ENCODE measurements at regions not wholly inside any gene's neighbourhood (a gene's known extent, or its start where the extent isn't known, plus 50 kb on each side); places are given as distances from the start of the nearest gene placed in this dataset.

DNA sequence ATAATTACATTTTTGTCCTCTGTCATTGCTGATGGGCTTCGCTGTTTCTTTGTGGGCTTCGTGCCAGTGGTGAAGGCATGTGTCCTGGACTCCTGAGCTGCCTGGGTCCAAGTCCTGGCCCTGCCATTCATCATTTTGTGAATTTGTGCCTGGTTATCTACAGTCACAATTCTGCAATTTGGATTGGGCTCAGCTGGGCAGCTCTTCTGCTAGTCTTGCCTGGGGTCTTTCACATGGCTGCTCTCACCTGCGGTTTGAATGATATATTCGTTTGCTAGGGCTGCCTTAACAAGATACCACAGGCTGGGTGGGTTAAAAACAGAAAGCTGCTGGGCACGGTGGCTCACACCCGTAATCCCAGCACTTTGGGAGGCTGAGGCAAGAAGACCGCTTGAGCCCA lies 192.7 kb upstream of the IER5L start:
- DNase-seq (ENCODE audit: low spot score in 2 of 2) (no peak), ATAC-seq (no peak)
- H3K9me3 Mint-ChIP-seq, result no peaks in the 10 kb centered on the region
- H3K4me1 Mint-ChIP-seq, result no peaks in the 10 kb centered on the region
- H3K36me3 Mint-ChIP-seq, result no peaks in the 10 kb centered on the region
- no peak overlapping the region for H3K4me3 Mint-ChIP-seq
- no peak overlapping the region for H3K27ac Mint-ChIP-seq

GRCh38 chr9:129368444-129368978 lies 190.4 kb upstream of the IER5L start:
- no peak for ATAC-seq
- Mint-ChIP-seq H3K4me1 (no peaks in the 10 kb centered on the region), H3K27ac (no peak overlapping the region), H3K9me3 (no peaks in the 10 kb centered on the region), H3K4me3 (no peak overlapping the region), H3K36me3 (no peaks in the 10 kb centered on the region)
- no peak for DNase-seq (ENCODE audit: low spot score in 2 of 2)

DNA sequence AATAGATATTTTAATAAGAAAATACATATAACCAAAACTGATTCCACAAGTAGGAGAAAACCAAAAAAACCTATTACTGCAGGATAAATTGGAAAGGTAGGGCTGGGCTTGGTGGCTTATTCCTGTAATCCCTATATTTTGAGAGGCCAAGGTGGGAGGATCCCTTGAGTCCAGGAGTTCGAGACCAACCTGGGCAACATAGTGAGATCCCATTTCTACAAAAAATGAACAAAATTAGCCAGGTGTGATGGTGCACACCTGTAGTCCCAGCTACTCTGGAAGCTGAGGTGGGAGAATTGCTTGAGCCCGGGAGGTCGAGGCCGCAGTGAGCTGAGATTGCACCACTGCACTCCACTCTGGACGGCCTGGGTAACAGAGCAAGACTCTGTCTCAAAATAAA lies 189.2 kb upstream of the IER5L start:
- no peaks in the 10 kb centered on the region for H3K4me1 Mint-ChIP-seq
- H3K9me3 Mint-ChIP-seq, result no peaks in the 10 kb centered on the region
- no peak overlapping the region for H3K4me3 Mint-ChIP-seq
- no peak for DNase-seq (ENCODE audit: low spot score in 2 of 2)
- no peak overlapping the region for H3K27ac Mint-ChIP-seq
- H3K36me3 Mint-ChIP-seq, result no peaks in the 10 kb centered on the region
- no peak for ATAC-seq

- ATAC-seq (no peak), DNase-seq (ENCODE audit: low spot score in 2 of 2) (no peak)
- no peaks in the 10 kb centered on the region for H3K4me1 Mint-ChIP-seq
- H3K36me3 Mint-ChIP-seq, result no peaks in the 10 kb centered on the region
- H3K9me3 Mint-ChIP-seq, result no peaks in the 10 kb centered on the region
- H3K4me3 Mint-ChIP-seq, result no peak overlapping the region
- H3K27ac Mint-ChIP-seq, result no peak overlapping the region
Observed at GRCh38 chr9:129365196-129365595, 187.1 kb upstream of the IER5L start.

DNA sequence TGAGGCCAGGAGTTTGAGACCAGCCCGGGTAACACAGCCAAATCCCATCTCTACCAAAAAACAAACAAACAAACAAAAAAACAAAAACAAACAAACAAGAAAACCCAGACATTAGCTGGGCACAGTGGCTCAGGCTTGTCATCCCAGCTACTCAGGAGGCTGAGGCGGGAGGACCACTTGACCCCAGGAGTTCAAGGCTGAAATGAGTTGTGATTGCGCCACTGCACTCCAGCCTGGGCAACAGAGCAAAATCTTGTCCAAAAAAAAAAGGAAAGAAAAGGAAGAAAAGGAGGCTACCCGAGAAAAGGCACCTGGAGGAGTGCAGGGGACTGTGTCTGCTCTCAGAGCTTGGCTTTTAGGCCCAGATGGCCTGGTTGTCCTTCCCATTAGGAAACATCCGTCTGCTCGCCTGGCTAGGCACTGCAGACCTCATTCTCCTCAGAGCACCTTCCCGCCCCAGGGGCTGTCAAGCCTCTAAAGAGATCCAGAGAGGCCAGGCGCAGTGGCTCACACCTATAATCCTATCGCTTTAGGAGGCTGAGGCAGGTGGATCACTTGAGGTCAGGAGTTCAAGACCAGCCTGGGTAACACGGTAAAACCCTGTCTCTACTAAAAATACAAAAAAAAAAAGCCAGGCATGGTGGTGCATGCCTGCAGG lies 185.3 kb upstream of the IER5L start:
- no peak for DNase-seq (ENCODE audit: low spot score in 2 of 2)
- no peaks in the 10 kb centered on the region for H3K36me3 Mint-ChIP-seq
- H3K9me3 Mint-ChIP-seq, result no peaks in the 10 kb centered on the region
- no peak for ATAC-seq
- no peak overlapping the region for H3K27ac Mint-ChIP-seq
- no peaks in the 10 kb centered on the region for H3K4me1 Mint-ChIP-seq
- H3K4me3 Mint-ChIP-seq, result no peak overlapping the region

DNA sequence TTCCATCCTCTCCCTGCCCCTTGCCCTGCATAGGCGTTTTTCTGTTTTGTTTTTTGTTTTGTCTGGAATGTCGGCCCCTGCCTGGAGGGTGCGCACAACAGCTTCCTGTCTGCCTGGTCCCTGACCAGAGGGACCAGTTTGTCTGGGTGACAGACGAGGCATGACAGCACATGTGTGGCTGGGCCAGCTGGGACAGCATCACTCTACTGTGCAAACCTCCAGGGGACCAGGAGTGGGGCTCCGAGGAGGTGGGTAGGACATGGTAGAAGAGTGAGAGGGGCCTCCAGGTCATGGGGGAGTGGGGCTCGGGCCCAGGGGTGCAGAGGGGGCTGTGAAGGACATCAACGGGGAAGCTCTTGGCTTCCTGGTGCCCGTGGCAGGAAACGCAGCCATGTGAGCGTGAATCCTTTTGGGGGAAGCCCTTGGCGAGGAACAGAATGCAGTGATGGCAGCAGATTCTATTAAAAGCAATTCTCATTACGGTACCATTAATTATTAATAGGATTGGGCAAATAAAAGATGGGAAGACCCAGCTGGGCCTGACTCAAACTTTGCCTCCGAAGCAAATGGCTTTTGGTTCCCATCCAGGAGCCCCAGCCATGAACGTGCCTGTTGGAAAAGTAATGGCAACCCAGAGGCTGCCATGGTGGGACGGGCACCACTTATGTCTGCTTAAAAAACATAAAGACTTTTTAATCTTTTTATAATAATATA lies 184.4 kb upstream of the IER5L start:
- Mint-ChIP-seq H3K4me3 (no peak overlapping the region), H3K36me3 (no peaks in the 10 kb centered on the region), H3K4me1 (no peaks in the 10 kb centered on the region), H3K27ac (no peak overlapping the region), H3K9me3 (no peaks in the 10 kb centered on the region)
- no peak for ATAC-seq
- no peak for DNase-seq (ENCODE audit: low spot score in 2 of 2)

DNA sequence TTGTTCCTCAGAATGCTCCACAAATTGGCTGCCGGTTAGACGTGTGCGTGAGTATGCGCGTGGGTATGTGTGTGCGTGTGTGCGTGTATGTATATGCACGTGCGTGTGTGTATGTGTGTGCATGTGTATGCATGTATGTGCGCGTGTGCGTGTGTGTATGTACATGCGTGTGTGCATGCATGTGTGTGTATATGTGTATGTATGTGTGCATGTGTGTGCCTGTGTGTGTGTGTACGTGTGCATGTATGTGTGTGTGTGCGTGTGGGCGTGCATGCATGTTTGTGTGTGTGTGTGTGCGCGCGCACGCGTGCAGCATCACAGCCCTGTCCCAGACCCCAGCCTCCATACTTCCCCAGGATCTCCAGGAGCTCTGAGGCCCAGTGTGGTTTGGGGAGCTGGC lies 183.1 kb upstream of the IER5L start:
- H3K9me3 Mint-ChIP-seq, result no peaks in the 10 kb centered on the region
- H3K36me3 Mint-ChIP-seq, result no peaks in the 10 kb centered on the region
- H3K27ac Mint-ChIP-seq, result no peak overlapping the region
- H3K4me3 Mint-ChIP-seq, result no peak overlapping the region
- ATAC-seq, result no peak
- no peaks in the 10 kb centered on the region for H3K4me1 Mint-ChIP-seq
- DNase-seq (ENCODE audit: low spot score in 2 of 2), result no peak

DNA sequence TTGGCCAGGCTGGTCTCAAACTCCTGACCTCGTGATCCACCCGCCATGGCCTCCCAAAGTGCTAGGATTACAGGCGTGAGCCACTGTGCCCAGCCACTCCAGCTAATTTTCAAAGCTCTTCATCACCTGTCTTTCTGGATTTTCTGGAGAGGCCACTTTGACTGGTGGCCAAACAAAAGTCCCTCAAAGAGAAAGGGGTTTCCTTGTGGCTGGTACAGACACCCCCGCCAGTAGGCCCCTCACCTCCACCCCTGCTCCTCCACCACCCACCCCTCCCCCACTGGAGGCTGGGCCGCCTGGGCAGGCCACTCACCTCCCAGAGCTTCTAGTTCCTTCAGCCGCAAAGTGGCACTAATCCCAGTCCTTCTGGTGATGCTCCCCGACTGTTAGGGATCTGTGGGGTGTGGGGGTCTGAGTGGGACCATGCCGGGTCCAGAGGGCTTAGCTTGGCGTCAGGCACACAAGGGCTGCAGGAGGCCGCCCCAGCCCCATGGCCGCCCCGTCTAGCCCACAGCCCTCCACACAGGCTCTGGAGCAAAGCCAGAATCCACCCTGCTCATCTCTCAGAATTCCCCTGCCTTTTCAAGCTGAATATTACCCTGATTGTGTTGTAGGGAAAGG lies 182.0 kb upstream of the IER5L start:
- peaks cover 3% of the 10 kb centered on the region for H3K9me3 Mint-ChIP-seq
- H3K27ac Mint-ChIP-seq, result no peak overlapping the region
- no peaks in the 10 kb centered on the region for H3K4me1 Mint-ChIP-seq
- no peaks in the 10 kb centered on the region for H3K36me3 Mint-ChIP-seq
- no peak overlapping the region for H3K4me3 Mint-ChIP-seq
- DNase-seq (ENCODE audit: low spot score in 2 of 2) (no peak), ATAC-seq (no peak)

DNA sequence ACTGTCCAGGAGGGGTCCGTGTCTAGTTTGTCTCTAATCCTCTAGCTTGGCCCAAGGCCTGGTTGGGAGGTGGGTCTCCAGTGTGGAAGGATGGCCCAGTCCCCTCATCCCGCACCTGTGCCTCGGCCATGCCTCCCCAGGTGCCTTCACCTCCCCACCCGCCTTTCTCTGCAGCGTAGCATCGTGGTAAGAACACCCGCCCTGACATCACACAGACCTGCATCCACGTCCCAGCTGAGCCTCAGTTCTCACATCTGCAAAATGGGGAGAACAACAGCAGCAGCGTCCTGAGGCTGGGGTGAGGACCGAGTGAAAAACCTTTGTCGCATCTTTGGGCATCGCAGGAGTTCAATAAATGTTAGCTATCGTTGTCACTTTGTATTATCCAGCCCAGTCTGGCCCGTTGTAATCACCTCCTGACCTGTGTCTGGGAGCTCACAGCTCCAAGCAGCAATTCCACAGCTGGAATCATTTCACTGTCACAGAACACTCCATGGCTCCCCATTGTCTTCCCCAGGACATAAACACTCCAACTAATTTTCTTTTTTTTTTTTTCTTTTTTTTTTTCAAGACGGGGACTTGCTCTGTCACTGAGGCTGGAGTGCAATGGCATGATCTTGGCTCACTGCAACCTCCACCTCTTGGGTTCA lies 181.2 kb upstream of the IER5L start:
- DNase-seq (ENCODE audit: low spot score in 2 of 2), result no peak
- H3K4me3 Mint-ChIP-seq, result no peak overlapping the region
- peak overlapping the region; percentile 62 for H3K27ac Mint-ChIP-seq
- H3K4me1 Mint-ChIP-seq, result no peaks in the 10 kb centered on the region
- peaks cover 3% of the 10 kb centered on the region for H3K9me3 Mint-ChIP-seq
- no peaks in the 10 kb centered on the region for H3K36me3 Mint-ChIP-seq
- ATAC-seq, result no peak

DNA sequence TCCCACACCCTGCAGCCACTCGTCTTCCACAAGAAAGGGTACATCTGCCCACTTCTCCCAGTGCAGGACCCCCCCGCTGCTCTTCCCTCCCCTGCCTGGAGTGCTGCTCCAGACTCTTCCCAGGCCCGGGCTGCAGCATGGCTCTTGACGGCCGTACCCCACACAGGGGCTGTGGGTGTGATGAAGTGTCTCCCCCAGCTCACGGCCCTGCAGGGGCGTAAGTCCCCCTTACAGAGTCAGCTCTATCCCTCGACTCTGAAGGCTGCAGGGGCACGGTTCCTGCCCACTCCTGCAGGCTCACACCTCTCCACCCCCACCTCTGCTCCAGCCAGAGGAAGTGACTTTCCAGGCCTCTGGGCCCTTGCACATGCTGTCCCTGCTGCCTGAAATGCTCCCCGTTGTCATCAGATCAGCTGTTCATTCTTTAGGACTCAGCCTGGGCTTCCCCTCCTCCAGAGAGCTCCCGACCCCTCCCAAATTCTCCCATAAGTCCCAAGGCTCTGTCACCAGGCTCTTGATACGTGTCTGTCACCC lies 180.6 kb upstream of the IER5L start:
- peak overlapping the region; percentile 62 for H3K27ac Mint-ChIP-seq
- peaks cover 3% of the 10 kb centered on the region for H3K9me3 Mint-ChIP-seq
- no peaks in the 10 kb centered on the region for H3K4me1 Mint-ChIP-seq
- H3K36me3 Mint-ChIP-seq, result no peaks in the 10 kb centered on the region
- ATAC-seq (no peak), DNase-seq (ENCODE audit: low spot score in 2 of 2) (no peak)
- no peak overlapping the region for H3K4me3 Mint-ChIP-seq

DNA sequence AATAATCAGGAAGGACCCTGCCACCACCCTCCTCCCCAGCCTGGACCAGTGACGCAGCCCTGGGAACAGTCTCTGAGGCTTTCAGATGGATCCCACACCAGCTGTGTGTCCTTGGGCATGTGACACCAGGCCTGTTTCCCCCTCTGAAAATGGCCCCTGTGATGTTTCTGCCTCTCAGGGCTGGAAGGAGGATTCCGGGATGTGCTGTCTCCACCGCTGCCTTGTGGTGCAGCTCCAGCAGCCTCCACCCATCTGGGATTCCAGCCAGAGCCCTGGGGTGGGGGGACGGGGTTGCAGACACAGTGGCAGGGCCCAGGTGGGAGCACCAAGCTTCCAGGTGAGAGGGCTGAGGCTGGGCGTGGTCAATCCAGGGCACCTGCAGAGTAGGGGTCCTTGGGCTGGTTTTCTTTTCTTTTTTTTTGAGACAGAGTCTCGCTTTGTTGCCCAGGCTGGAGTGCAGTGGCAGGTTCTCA lies 179.7 kb upstream of the IER5L start:
- DNase-seq (ENCODE audit: low spot score in 2 of 2) (no peak), ATAC-seq (no peak)
- no peak overlapping the region for H3K4me3 Mint-ChIP-seq
- no peaks in the 10 kb centered on the region for H3K36me3 Mint-ChIP-seq
- peaks cover 3% of the 10 kb centered on the region for H3K9me3 Mint-ChIP-seq
- H3K27ac Mint-ChIP-seq, result no peak overlapping the region
- no peaks in the 10 kb centered on the region for H3K4me1 Mint-ChIP-seq

DNA sequence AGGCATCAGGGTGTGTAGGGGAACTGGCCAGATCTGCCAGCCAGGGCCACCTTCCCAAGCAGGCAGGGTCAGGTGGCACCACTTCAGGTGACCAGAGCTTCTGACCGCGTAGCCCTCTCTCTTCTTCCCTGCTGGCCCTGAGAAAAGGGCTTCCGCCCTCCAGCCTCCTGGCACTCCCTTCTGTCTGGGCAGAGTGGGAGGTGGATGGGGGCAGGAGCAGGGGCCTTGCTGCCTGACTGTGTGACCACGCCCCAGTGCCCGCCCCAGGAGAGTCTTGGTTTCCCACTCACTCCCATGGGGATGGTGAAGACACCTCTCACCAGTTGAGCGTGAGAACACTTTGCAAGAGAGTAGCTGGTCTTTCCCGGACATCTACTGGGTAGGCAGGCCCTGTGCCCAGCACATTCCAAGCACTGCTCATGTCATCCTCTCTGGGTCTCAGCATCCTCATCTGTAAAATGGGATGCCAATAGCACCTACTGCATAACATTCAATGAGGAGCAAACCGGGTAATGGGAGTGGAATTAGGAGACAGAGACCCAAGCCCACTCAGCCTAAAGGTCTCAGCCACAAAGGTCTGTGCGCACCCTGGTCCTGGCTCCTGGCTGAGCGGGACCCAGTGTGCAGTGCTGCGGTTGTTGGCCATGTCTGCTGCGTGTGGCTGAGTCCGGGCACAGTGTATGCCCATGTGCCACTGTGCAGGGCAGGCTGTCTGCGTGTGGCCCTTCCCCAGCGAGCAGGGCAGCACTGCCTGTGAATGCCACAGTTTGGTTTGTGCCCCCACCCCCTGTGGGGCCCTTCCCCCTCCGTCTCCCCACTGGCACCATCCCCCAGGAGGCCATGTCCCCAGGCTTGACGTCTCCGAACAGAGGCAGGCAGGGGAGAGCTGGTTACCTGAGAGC lies 179.1 kb upstream of the IER5L start:
- DNase-seq (ENCODE audit: low spot score in 2 of 2) (no peak), ATAC-seq (no peak)
- H3K4me3 Mint-ChIP-seq, result no peak overlapping the region
- H3K4me1 Mint-ChIP-seq, result peaks cover under 1% of the 10 kb centered on the region
- no peak overlapping the region for H3K27ac Mint-ChIP-seq
- H3K9me3 Mint-ChIP-seq, result peaks cover 3% of the 10 kb centered on the region
- H3K36me3 Mint-ChIP-seq, result no peaks in the 10 kb centered on the region

DNA sequence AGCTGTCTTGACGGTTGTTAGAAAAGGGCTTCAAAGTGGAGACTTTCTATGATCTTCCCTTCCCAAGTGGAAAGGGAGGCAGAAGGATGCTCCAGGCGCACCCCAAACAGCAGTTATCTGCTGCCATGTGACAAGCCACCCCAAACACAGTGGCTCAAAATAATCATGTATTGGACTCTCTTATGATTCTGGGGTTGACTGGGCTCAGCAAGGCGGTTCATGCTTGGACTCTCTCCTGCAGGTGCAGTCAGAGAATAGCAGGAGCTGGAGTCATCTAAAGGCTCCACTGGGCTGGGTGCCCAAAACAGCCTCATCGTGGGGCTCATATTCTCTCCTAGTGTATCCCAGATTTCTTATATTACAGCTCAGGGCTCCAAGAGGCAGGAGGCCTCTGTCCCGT lies 177.6 kb upstream of the IER5L start:
- Mint-ChIP-seq H3K4me1 (peaks cover 6% of the 10 kb centered on the region), H3K4me3 (no peak overlapping the region), H3K27ac (no peak overlapping the region), H3K36me3 (no peaks in the 10 kb centered on the region), H3K9me3 (peaks cover 3% of the 10 kb centered on the region)
- no peak for DNase-seq (ENCODE audit: low spot score in 2 of 2)
- ATAC-seq, result no peak

DNA sequence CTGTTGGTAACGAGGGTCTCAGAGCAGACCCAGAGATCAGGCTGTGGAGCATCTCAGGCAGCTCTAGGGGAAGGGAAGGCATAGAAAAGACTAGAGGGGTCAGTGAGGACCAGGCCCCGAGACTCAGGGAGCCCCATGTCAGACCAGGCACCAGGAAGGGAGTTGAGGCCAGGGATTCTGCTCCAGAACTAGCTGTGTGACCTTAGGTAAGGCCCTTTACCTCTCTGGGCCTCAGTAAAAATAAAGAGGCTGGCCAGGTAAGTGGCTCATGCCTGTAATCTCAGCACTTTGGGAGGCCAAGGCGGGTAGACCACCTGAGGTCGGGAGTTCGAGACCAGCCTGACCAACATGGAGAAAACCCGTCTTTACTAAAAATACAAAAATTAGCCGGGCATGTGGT lies 176.4 kb upstream of the IER5L start:
- ATAC-seq (no peak), DNase-seq (ENCODE audit: low spot score in 2 of 2) (no peak)
- Mint-ChIP-seq H3K27ac (no peak overlapping the region), H3K4me3 (no peak overlapping the region), H3K36me3 (no peaks in the 10 kb centered on the region), H3K4me1 (peaks cover 6% of the 10 kb centered on the region), H3K9me3 (peaks cover 3% of the 10 kb centered on the region)

All from stimulated activated effector memory CD8-positive, alpha-beta T cell treated with anti-CD3 and anti-CD28 coated beads, Interleukin-12 subunit alpha, Interleukin-12 subunit beta, amount 100 ng/mL, for 72 hours (primary cell).